ENCODE measurements at regions not wholly inside any gene's neighbourhood (a gene's known extent, or its start where the extent isn't known, plus 50 kb on each side); places are given as distances from the start of the nearest gene placed in this dataset.
"Not testable (repeated sequence)": the region's sequence is repeated elsewhere in the genome, so short reads cannot be mapped to it uniquely, and the experiment has no call there.

DNA sequence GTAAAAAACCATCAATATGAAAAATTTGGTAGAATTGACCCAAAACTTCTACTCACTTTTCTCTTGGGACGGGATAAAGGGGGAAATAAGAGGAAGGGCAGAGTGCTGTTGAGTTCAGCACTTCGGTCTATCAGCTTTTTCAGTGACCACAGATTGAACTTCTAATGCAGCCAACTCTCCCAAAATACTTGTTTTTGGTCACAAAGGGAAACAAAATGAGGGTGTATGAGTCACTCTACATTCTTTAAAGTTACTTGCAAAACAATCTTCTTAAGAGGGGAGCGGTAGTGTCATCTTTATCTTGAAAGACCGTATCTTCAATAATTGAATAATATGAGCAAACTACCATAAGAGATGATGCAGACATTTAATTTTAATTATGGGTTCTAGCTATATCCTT lies 661.3 kb downstream of the CD109 start:
- DNase-seq = no peak

DNA sequence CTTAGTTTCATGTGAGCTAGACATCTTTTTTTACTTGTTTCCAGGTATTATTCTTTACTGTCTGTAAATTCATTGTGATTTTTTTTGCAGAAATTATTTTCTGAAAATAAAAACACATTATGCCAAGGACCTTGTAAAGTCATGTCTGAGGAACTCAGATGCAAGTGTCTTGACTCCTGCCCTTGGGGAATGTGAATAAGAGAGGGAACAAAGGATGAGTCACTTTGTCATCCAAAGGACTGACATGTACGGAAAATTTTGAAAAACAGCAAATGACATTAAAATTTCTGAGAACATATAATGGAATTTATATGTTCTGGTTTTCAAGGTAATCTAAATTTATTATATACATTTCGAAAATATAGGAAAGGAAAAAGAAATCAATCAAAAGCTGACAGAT lies 660.4 kb downstream of the CD109 start:
- no peak for DNase-seq

DNA sequence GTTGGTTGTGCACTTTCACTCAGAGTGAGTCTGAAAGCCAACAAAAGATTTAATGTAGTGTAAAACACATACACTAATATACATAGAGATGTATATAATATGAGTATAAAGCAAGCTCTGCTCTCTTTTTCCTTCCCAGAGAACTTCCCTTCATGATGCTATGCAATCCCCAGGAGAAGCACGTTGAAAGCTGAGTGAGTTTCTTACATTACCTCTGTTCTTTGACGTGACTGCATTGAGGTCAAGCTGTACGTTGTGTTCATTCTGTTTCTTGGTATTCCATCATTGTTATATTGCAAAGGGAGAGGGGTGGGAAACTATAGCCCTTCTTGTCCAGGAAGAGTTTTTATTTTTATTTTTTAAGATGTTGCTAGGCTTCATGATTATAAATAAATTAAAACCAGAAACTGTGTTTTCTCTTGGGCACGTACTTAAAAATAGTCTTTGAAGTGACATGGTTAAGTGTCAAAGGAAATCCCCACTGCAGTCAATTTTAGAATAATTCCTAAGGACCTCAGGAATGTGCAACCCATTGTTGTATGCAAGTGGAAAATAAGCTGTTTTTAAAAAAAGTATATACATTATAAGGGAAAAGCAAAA lies 651.0 kb downstream of the CD109 start:
- no peak for DNase-seq

DNA sequence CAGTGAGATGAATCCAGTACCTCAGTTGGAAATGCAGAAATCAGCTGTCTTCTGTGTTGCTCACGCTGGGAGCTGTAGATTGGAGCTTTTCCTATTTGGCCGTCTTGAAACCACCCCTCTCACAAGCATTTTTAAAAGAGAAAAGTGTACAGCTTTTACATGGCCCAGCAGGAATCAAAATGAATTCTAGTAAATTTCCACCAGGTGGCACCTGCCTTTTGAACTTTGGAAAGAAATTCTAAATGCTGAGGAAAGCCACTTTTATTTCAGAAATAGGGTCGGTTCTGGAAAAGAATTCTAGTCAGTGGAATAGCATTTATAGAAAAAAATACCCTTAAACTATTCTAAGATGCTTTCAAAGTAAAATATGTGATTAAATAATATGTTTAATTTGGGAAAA lies 647.8 kb downstream of the CD109 start:
- no peak for DNase-seq

DNA sequence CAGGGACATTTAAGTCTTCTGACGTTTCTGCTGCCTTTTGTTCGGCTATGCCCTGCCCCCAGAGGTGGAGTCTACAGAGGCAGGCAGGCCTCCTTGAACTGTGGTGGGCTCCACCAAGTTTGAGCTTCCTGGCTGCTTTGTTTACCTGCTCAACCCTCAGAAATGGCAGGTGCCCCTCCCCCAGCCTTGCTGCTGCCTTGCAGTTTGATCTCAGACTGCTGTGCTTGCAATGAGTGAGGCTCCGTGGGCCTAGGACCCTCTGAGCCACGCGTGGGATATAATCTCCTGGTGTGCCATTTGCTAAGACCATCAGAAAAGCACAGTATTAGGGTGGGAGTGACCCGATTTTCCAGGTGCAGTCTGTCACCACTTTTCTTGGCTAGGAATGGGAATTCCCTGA lies 647.3 kb downstream of the CD109 start:
- DNase-seq = not testable (repeated sequence)

DNA sequence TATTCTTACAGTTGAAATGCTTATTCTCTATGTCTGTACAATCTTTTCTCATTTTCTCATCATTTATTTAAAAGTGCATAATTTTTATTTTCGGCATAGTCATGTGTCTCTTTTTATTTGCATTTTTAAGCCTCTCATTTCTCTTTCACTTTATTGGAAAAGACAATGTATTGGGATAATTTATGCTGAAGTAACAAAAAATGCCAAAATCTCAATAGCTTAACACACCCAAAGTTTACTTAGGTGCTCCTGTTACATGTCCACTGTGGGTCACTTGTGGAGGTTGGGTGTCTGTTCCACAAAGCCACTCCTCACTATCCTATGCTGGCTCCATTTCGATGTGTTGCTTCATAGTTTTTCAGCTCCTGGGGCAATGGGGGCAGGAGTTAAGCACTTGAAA lies 638.7 kb downstream of the CD109 start:
- no peak for DNase-seq

DNA sequence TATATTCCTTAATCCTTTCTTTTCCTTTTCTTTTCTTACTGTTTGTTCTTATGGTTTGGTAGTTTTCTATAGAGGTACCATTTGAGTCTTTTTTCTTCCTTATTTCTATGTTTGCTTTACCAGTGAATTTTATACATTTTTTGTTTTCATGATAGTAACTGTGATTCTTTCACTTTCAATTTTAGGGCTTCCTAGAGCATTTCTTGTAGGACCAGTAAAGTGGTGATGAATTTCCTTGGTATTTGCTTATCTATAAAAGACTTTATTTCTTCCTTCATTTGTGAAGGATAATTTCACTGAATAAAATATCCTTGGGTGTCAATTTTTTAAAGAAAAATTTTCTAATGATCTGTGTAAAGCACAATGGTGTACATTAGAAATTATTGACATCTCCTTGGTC lies 637.4 kb downstream of the CD109 start:
- DNase-seq = no peak

DNA sequence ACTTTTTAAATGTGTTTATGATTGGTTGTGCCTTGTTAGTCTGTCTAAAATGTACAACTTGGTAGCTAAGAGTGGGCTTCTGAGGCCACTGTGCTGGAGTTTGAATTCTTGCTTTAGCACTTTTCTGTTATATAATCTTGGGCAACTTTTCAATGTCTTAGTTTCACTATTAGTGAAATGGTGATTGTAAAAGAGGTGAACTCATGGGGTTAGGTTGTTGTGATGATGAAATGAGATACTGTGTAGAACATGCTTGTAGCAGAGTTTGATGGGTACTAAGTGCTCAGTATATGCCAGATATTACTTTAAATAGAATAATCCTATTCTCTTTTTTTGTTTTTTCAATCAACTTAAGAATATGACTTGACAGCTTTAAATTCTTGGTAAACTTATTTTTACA lies 624.7 kb downstream of the CD109 start:
- no peak for DNase-seq

DNA sequence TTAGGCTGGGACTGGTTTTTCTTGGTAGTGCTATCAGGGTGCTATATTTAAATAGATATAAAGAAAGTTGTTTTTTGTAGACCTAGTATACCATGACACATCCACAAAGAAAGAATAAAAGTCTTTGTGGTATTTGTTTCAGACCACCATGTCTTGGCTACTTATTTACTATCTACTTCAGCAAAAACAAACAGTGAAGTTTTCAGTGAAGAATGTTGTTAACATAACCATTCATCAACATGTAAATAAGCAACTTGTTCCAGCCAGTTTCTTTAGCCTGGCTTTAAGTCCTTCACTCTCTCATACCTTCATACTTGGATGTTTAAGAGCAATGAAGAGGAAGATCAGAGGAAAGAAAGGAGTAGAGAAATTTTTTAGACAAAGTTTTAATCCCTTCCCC lies 624.1 kb downstream of the CD109 start:
- DNase-seq = no peak

DNA sequence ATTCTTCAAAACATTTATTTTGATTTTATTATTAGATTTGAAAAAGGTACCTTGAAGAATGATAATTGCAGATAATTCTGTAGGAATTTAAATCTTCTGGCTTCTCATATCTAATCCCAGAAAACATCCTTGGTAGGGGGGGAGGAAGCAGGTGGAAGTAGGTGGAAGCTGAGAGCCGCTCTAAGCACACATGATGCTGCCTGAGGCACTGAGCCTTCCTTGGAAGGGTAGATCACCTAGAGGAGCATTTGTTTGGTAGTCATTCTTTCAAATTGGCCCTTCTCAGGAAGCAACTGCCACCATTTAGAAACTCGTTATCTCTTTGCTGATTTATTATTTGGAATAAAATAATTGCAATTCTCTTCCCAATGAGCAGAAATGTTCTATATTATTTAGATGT lies 623.3 kb downstream of the CD109 start:
- DNase-seq = no peak

DNA sequence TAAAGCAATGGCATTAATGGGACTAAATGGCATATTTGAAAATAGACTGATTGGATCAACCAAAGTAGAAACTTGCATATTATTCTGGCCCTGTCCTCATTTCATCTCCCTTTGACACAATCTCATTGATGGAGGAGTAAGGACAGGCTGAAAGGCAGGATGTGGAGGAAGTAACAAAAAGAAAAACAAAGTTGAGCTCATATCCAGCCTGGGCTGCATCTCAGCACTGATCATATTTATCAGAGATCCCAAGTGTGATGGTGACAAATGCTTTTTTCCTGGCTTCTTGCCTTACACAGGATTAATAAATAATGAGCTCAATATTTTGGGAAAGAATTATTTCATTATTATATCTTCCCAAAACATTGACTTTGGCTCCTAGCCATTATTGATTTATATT lies 622.7 kb downstream of the CD109 start:
- no peak for DNase-seq

DNA sequence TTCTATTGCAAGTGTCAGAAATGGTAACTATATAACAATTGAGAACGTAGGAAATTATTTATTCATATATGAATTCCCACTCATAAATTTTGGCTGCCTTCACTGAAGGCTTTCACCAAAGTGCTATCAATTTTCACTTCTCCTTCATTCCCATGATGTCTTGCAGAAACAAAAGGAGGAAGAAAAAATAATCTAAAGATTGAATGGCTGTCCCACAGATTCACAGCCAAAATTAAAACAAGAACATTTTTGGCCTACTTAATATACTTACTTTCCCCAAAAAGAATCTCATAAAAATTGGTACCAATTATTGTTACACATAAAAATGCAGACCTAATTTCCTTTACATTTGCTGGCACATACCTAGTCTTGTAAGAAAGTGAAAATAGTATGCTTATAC lies 616.1 kb downstream of the CD109 start:
- no peak for DNase-seq

DNA sequence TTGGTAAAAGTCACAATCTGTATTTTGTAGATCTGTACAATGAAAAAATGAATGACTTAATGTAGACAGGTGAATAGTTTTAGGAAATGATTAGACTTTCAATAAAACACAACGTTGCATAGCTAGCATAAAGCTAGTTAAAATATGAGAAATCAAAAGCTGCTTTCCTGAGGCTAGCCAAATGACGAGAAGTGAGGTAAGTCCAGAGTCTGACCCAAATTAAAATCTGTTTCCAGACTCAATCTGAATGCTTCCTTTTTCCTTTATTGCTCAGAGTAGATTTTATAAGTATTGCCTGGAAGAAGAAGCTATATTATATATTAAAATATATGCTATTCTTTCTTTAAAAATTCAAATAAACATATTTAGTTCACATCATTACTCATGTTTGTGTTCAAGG lies 615.4 kb downstream of the CD109 start:
- DNase-seq = no peak

DNA sequence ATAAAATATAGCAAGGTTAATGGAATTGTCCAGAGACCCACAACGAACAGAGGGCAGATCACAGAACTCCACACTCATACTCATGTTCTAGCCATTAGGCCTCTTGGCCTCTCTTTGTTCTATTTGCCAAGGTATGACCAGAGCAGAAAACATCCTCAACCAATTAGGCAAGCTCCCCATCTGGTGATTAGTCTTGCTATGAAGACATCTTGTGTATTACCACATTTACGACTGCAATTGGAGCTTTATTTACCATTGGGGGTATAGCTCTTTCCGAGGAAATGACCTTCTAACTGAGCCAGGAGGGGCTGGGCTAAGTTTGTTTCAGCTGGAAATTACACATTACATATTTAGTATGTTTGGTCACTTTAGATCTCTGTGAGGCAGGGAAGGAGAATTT lies 593.9 kb downstream of the CD109 start:
- DNase-seq = no peak

DNA sequence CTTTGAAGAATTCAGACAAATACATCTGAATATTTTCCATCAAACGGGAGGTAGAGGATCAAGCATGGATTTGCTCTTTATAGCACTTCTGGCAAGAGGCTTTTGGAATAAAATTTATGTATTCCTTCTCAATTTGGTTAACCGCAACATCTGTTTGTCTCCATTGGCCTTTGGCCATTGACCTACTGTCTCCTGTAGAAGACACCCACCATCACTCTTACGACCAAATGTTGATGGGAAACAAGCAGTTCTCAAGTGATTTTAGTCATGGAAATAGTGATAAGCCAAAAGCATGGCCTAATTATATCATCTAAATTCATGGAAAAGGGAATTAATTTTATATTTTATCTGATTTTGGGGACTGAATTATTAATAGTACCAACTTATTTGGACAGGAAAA lies 591.9 kb downstream of the CD109 start:
- DNase-seq = no peak

DNA sequence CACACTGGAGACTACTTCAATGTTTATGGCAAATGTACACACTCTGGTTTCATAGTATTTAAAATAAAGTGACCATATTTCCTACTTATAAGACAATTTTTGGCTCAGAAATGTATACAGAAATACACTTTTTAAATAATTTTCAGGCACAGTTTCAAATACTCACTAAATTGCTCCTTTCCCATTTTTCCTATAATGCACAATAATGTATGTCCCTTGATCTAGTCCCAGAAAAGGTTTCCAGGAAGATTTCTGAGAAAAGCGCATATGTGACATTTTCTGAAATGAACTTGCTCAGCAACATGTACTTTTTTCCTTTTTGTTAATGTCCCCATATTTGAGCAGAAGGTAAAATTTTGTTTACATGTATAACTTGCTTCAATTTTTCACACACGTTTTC lies 591.4 kb downstream of the CD109 start:
- DNase-seq = no peak

DNA sequence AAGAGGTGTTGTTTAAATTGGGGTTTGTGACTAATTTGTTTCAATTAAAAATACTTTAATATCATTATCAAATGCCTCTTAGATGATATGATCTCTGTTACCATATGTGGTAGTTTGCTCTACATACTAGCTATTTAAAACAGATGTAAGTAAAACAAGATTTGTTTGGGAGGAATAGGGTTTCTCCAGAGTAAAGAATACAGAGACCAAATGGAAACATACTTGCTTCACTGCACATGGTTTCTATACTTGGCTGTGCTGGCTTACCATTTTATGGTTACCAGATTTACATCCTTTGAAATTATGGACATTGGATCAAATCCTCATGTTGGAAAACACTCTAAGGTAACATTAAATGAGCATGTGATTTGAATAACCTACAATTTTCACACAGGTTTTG lies 588.3 kb downstream of the CD109 start:
- no peak for DNase-seq

DNA sequence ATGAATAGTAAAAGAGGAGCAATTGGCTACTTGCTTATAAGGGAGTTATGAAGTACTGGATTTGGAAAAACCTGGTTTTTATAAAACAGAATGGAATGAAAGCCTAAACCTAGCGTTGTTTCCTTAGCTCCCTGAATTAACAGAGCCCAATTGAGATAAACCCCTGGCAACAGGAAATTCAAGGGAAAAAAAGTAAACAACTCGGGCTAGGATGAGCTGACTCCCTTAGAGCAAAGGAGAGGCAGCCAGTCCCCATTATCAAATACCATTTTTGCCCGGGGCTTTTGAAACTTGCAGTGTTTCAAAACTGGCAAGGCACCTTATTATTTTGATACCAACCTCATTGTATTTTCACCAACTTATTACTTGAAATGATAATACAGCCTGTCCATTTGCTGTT lies 587.5 kb downstream of the CD109 start:
- no peak for DNase-seq

DNA sequence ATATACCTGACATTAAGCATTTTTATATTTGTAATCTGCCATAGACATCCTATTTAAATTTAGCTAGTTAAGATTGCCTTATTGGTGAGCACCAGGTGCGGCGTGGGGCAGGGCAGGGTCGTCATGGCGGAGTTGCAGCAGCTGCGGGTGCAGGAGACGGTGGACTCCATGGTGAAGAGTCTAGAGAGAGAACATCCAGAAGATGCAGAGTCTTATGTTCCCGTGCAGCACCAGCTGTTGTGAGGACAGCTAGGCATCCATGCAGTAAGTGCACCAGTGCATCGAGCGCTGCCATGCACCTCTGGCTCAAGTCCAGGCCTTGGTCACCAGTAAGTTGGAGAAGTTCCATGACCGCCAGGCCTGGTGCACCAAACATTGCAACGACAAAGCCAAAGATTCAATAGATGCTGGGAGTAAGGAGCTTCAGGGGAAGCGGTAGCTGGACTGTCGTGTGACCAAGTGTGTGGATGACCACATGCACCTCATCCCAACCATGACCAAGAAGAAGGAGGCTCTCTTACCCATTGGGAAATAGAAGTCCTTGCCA lies 586.2 kb downstream of the CD109 start:
- DNase-seq = no peak

DNA sequence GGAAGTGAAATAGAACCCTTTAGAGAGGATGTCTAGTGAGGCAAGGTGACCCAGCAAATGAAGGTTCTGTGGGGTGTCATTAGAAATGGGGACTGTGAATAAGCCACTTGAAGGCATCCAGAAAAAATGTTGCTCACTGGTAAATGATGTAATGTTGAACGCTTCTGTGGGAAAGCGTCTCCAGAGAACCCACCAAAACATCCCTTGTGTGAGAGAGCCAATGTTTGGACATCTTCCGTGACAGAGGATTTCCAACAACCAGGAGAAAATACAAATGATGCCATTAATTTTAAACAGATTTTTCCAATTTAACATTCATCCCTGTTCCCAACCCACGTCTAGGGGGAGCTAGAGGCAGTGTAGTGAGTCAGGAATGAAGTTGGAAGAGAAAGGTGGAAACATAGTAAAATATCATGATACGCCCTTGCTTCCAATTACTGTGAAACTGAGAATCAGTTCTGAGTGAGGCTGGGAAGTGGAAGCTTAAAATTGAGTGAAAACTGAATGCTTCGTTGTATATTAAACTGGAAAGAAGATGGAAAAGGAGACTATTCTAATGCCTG lies 584.2 kb downstream of the CD109 start:
- DNase-seq = no peak

DNA sequence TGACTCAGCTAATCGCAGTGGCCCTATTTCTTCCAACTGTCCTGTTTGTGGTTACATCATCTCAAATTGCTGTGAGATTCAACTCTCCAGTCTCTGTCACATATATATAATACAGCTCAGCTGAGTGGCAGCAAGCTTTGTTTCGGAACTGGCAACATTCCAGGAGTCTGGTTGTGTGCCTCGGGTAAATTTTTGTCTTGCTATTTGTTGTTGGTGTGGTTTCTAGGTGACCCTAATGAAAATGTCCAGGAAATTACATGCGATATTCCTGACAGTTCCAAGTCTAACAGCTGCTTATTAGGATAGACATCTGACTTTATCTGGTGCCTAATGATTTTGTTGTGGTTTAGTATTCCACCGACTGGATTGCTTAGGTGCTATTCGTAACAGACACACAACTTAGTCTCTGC lies 581.8 kb downstream of the CD109 start:
- DNase-seq = peak; percentile 48

DNA sequence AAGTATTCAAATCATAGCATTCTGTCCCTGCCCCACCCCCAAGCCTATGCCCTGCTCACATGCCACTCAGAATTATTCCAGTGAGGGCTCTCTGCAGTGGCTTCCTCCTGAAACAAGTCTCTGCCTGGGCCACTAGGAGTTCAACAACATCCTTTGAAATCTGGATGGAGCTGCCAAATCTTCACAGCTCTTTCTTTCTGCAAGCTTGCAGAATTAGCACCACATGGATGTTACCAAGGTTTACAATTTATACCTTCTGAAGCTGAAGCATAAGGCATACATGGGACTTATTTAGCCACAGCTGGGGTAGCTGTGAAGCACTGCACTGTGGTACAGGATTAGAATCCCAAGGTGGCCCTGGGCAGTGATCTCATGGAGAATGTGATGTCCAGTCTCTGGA lies 577.5 kb downstream of the CD109 start:
- DNase-seq = no peak

DNA sequence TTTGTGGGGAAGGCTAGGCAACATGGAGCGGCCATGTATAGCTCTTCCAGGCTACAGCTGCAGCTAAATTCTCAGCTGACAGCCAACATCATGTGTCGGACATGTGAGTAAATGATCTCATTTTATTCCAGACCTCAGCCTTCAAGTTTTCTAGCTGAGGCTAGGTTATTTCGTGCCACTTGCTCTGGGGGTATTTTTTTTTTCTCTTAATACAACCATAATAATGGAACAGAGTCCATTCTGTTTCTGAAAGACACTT lies 573.5 kb downstream of the CD109 start:
- DNase-seq = no peak

DNA sequence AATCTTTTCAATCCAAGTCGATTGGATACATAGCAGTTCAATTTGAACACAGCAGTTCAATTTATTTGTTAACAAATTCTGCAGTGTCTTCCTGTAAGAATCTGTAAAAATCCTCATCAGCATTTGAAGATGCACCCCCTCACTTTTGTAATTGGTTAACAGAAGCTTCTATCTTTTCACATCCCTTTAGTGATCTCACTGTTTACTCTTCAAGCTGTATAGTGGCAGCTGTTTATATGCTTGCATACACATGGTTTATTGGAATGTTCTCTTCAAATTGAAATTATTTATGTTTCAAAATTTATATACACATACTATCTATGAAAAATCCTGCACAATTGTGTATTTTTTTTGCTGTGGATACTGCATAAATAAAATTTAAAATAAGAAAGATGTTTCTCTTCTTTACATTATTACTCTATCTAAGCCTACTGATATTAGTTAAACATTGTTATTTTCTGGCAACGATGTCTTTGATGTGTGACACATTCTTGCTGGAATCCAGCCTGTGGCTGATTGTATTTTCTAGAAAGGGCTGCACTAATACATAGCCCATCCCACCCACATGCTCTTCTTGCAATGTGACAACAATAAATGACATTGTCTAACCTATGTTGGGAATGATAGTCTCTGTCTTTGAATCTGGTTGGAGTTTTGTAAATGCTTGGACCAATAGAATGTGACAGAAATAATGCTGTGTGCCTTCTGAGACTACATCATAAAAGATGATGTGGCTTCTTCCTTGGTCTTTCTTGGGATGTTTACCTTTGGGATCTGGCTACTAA lies 573.0 kb downstream of the CD109 start:
- DNase-seq = no peak

DNA sequence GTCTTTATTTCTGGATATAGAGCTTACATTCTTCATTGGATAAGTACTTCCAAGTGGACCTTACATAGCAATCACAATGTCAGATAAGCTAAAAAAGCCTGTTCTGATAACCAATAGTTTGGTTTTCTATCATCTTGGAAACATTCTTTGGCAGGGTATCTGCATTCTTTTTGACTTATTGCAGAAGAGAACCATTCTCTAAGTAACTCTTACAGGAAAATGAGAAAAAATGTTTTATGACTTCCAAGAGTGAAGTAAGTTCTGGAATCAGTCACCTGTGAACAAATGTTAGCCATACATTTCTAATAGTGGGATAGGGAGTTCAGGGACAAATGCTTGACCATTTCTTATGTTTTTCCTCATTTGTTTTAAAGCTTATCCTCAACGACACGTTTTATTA lies 564.0 kb downstream of the CD109 start:
- DNase-seq = no peak

Measured in NCI-H1105 treated with DMSO at 0.1 percent for 48 hours (cell line).